GM10248 (cell line): ENCODE measurements at regions not wholly inside any gene's neighbourhood (a gene's known extent, or its start where the extent isn't known, plus 50 kb on each side); places are given as distances from the start of the nearest gene placed in this dataset.

Experiments
- CTCF ChIA-PET: fragments of 300-600 bp; sonication (Branson Sonifier 250); formaldehyde crosslinking; extraction: SDS; loops from one replicate; lab custom pipeline; 2021; ENCODE audit warnings: antibody characterized with exemption; lab: Yijun Ruan, JAX
- POLR2A ChIA-PET: fragments of 350-650 bp; sonication (Branson Sonifier 250); formaldehyde crosslinking; extraction: SDS; loops from one replicate; lab custom pipeline; 2020; ENCODE audit warnings: antibody characterized with exemption; lab: Yijun Ruan, JAX
- DNase-seq: peaks from one replicate; pipeline ENCODE4 v3.0.0; 2012; ENCODE audit errors: extremely low spot score
- CTCF ChIP-seq: IDR thresholded peaks from 2 replicates; pipeline ENCODE4 v1.5.1; 2012; ENCODE audit warnings: mild to moderate bottlenecking, low read depth; ENCODE audit errors: extremely low read depth, missing control alignments, control extremely low read depth

GRCh38 chr15:95655089-95655607 lies 675.4 kb upstream of the NR2F2 start:
- TF ChIP-seq CTCF, result no peak
- CTCF ChIA-PET, result interaction anchor here (1.3 to 1.6 kb wide), 2 partner anchors 15 to 44 kb away, joined by 3 to 4 read pairs; no protein-coding TSS in a partner anchor
- POLR2A ChIA-PET, result no interaction called here
- DNase-seq, result no peak

GRCh38 chr15:95656595-95656994 lies 673.9 kb upstream of the NR2F2 start:
- TF ChIP-seq CTCF, result no peak
- DNase-seq, result no peak
- ChIA-PET CTCF (interaction anchor here (1.3 to 1.6 kb wide), 2 partner anchors 16 to 42 kb away, joined by 3 to 4 read pairs; no protein-coding TSS in a partner anchor), POLR2A (no interaction called here)

- no peak for DNase-seq
- no peak for TF ChIP-seq CTCF
- CTCF ChIA-PET, result interaction anchor here (1.5 kb wide), 1 partner anchor 10 kb away, joined by 3 read pairs; no protein-coding TSS in a partner anchor
- POLR2A ChIA-PET, result no interaction called here
Observed at GRCh38 chr15:95658799-95659198, 671.7 kb upstream of the NR2F2 start.

- POLR2A ChIA-PET, result no interaction called here
- DNase-seq, result no peak
- TF ChIP-seq CTCF, result no peak
- CTCF ChIA-PET, result interaction anchor here (1.5 kb wide), 1 partner anchor 9 kb away, joined by 5 read pairs; no protein-coding TSS in a partner anchor
Observed at GRCh38 chr15:95659656-95660055, 670.8 kb upstream of the NR2F2 start.

GRCh38 chr15:95662638-95663037 lies 667.9 kb upstream of the NR2F2 start:
- ChIA-PET POLR2A (no interaction called here), CTCF (no interaction called here)
- DNase-seq, result no peak
- TF ChIP-seq CTCF, result no peak

GRCh38 chr15:95663156-95664100 lies 667.1 kb upstream of the NR2F2 start:
- ChIA-PET POLR2A (no interaction called here), CTCF (no interaction called here)
- TF ChIP-seq CTCF, result no peak
- DNase-seq, result no peak
